Activated CD8-positive, alpha-beta memory T cell treated with anti-CD3 and anti-CD28 coated beads, Interleukin-2, amount 10 ng/mL, durations not matched to agents 7 days and 5 days (primary cell): ENCODE measurements at regions not wholly inside any gene's neighbourhood (a gene's known extent, or its start where the extent isn't known, plus 50 kb on each side); places are given as distances from the start of the nearest gene placed in this dataset.
"Not testable (repeated sequence)": the region's sequence is repeated elsewhere in the genome, so short reads cannot be mapped to it uniquely, and the experiment has no call there.

Source experiments
- ATAC-seq: fragments of 150-1000 bp; cut with Tn5 transposase; one replicate; pipeline ENCODE4 v1.10.0; 2021; ENCODE audit warnings: moderate library complexity
- CTCF ChIA-PET: fragments of 350-600 bp; sonication (Branson Sonifier 250); formaldehyde crosslinking; loops from one replicate; lab custom pipeline; 2021; ENCODE audit warnings: antibody characterized with exemption; lab: Charles Lee
- DNase-seq: peaks from one replicate; pipeline ENCODE4 v3.0.0-alpha.2; 2020
- H3K27ac Mint-ChIP-seq: one replicate; pipeline ENCODE4 v1.8.0; 2021; ENCODE audit warnings: mild to moderate bottlenecking, mixed read lengths
- H3K27me3 Mint-ChIP-seq: one replicate; pipeline ENCODE4 v1.8.0; 2021; ENCODE audit warnings: mixed read lengths
- H3K36me3 Mint-ChIP-seq: one replicate; pipeline ENCODE4 v1.8.0; 2021; ENCODE audit warnings: mild to moderate bottlenecking, mixed read lengths
- H3K4me1 Mint-ChIP-seq: one replicate; pipeline ENCODE4 v1.8.0; 2021; ENCODE audit warnings: mixed read lengths
- H3K4me3 Mint-ChIP-seq: one replicate; pipeline ENCODE4 v1.8.0; 2021; ENCODE audit warnings: mild to moderate bottlenecking, moderate library complexity, mixed read lengths
- H3K9me3 Mint-ChIP-seq: one replicate; pipeline ENCODE4 v1.8.0; 2022; ENCODE audit warnings: low read depth, mixed read lengths

DNA sequence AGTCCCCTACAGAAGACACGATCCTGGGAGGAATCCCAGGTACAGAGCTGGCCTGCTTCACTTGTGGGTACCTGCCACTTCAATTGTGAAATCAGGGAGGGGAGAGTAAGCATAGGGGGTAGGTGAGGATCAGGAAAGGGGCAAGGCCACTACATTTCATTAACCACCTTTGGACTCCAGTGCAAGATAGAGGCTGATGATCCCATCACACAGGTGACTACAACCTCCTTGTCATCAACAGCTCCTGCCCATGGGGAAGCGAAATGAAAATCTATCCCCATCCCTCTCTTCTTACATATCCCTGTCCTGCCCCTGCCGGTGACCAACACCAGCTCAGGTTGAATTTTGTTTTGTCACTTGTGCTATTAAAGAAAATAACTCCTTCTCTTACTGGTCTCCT, 64.7 kb upstream of the VPREB1 start:
- Mint-ChIP-seq H3K27ac (no peak overlapping the region), H3K36me3 (no peaks in the 10 kb centered on the region), H3K9me3 (no peaks in the 10 kb centered on the region), H3K4me1 (no peaks in the 10 kb centered on the region), H3K4me3 (no peak overlapping the region), H3K27me3 (peaks cover 50% of the 10 kb centered on the region)
- CTCF ChIA-PET = interaction anchor here (0.6 to 1.0 kb wide), 3 partner anchors 17 to 45 kb away, joined by 3 read pairs; no protein-coding TSS in a partner anchor
- ATAC-seq (no peak), DNase-seq (no peak)

GRCh38 chr22:22178992-22179391, 65.6 kb upstream of the VPREB1 start:
- Mint-ChIP-seq H3K27me3 (peaks cover 46% of the 10 kb centered on the region), H3K4me3 (no peak overlapping the region), H3K27ac (no peak overlapping the region), H3K4me1 (no peaks in the 10 kb centered on the region), H3K9me3 (no peaks in the 10 kb centered on the region), H3K36me3 (no peaks in the 10 kb centered on the region)
- CTCF ChIA-PET = interaction anchor here (0.8 kb wide), 1 partner anchor 16 kb away, joined by 3 read pairs; no protein-coding TSS in a partner anchor
- no peak for ATAC-seq
- no peak for DNase-seq

DNA sequence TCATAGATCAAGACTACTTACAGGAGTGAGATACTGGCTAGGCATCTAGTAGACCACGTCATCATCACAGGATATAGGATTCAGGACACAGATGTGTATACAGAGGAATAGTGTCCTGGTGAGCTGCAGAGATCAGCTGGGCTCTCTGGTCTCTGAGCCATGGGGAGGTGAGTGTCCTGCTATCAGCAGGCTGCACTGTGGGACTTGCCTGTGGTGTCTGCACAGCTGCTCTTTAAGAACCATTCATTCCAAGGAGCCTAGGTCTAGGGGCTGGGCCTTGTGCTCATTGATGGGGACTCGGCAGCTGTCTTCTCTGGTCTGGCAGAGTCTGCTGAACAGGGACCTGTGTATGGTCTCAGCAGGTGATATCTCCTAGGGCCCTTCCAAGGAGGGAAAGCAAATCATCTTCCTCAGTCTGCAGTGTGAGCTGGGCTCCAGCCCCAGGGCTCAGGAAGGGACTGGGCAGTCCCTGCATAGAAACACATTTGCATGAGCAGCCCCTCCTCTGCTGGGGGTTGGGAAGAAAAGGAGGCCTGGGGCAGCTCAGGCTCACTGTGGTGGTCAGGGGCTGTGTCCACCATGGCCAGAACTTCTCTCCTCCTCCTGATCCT, 66.1 kb upstream of the VPREB1 start:
- CTCF ChIA-PET = no interaction called here
- H3K9me3 Mint-ChIP-seq = no peaks in the 10 kb centered on the region
- no peak overlapping the region for H3K27ac Mint-ChIP-seq
- no peak for DNase-seq
- no peaks in the 10 kb centered on the region for H3K36me3 Mint-ChIP-seq
- no peak for ATAC-seq
- peaks cover 44% of the 10 kb centered on the region for H3K27me3 Mint-ChIP-seq
- no peaks in the 10 kb centered on the region for H3K4me1 Mint-ChIP-seq
- no peak overlapping the region for H3K4me3 Mint-ChIP-seq

GRCh38 chr22:22176929-22177616, 67.5 kb upstream of the VPREB1 start:
- peaks cover 39% of the 10 kb centered on the region for H3K27me3 Mint-ChIP-seq
- CTCF ChIA-PET = interaction anchor here (0.7 to 1.0 kb wide), 2 partner anchors 14 to 19 kb away, joined by 3 read pairs; no protein-coding TSS in a partner anchor

DNA sequence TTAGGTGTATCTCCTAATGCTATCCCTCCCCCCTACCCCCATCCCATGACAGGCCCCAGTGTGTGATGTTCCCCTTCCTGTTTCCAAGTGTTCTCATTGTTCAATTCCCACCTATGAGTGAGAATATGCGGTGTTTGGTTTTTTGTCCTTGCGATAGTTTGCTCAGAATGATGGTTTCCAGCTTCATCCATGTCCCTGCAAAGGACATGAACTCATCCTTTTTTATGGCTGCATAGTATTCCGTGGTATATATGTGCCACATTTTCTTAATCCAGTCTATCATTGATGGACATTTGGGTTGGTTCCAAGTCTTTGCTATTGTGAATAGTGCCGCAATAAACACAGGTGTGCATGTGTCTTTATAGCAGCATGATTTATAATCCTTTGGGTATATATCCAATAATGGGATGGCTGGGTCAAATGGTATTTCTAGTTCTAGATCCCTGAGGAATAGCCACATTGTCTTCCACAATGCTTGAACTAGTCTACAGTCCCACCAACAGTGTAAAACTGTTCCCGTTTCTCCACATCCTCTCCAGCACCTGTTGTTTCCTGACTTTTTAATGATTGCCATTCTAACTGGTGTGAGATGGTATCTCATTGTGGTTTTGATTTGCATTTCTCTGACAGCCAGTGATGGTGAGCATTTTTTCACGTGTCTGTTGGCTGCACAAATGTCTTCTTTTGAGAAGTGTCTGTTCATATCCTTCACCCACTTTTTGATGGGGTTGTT, 71.5 kb upstream of the VPREB1 start:
- CTCF ChIA-PET = interaction anchor here (1.1 kb wide), 1 partner anchor 11 kb away, joined by 3 read pairs; no protein-coding TSS in a partner anchor
- H3K4me1 Mint-ChIP-seq, H3K4me3 Mint-ChIP-seq: not testable (repeated sequence)

More at GRCh38 chr22:22176929-22177616, 67.5 kb upstream of the VPREB1 start:
- Mint-ChIP-seq H3K27ac (no peak overlapping the region), H3K36me3 (no peaks in the 10 kb centered on the region), H3K4me1 (no peaks in the 10 kb centered on the region), H3K9me3 (no peaks in the 10 kb centered on the region), H3K4me3 (no peak overlapping the region)
- no peak for DNase-seq
- ATAC-seq = no peak

GRCh38 chr22:22171357-22172218, 73.0 kb upstream of the VPREB1 start:
- Mint-ChIP-seq H3K4me3 (no peak overlapping the region), H3K4me1 (peaks cover 12% of the 10 kb centered on the region), H3K9me3 (no peaks in the 10 kb centered on the region), H3K36me3 (no peaks in the 10 kb centered on the region), H3K27me3 (peaks cover 40% of the 10 kb centered on the region), H3K27ac (no peak overlapping the region)
- no peak for DNase-seq
- CTCF ChIA-PET = interaction anchor here (1.1 to 1.6 kb wide), 5 partner anchors 9 to 172 kb away, joined by 3 to 4 read pairs (median 3); no protein-coding TSS in a partner anchor
- no peak for ATAC-seq

More for the DNA sequence above, 71.5 kb upstream of the VPREB1 start:
- peaks cover 41% of the 10 kb centered on the region for H3K27me3 Mint-ChIP-seq
- not testable (repeated sequence) for H3K9me3 Mint-ChIP-seq, DNase-seq, ATAC-seq, H3K36me3 Mint-ChIP-seq, H3K27ac Mint-ChIP-seq

DNA sequence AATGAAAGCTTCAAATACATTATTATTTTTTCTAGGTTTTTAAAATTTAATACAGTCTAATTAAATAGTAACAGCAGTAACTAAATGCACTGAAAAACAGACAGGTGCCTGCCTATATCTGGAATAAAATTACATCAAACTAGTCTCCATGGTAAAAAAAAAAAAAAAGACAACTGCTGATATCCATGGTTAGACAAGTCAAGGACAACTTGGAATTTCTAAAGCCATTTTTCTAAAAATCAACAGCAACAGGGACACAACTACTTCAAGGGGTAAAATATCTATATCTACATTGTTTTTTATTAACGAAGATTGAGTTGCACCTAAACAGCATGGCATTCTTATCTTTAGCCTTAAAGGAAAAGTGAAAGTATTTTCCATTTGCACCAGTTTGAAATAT, 74.7 kb upstream of the VPREB1 start:
- H3K27ac Mint-ChIP-seq = no peak overlapping the region
- ATAC-seq = no peak
- peaks cover 12% of the 10 kb centered on the region for H3K4me1 Mint-ChIP-seq
- H3K4me3 Mint-ChIP-seq = no peak overlapping the region
- H3K27me3 Mint-ChIP-seq = peaks cover 29% of the 10 kb centered on the region
- no peaks in the 10 kb centered on the region for H3K36me3 Mint-ChIP-seq
- no peak for DNase-seq
- H3K9me3 Mint-ChIP-seq = no peaks in the 10 kb centered on the region
- CTCF ChIA-PET = interaction anchor here (0.6 kb wide), 1 partner anchor 162 kb away, joined by 3 read pairs; no protein-coding TSS in a partner anchor

- no peak for ATAC-seq
- CTCF ChIA-PET = interaction anchor here (0.6 to 3.3 kb wide), 6 partner anchors 12 to 162 kb away, joined by 3 to 14 read pairs (median 3); no protein-coding TSS in a partner anchor
Observed at GRCh38 chr22:22168941-22169867, 75.4 kb upstream of the VPREB1 start.

DNA sequence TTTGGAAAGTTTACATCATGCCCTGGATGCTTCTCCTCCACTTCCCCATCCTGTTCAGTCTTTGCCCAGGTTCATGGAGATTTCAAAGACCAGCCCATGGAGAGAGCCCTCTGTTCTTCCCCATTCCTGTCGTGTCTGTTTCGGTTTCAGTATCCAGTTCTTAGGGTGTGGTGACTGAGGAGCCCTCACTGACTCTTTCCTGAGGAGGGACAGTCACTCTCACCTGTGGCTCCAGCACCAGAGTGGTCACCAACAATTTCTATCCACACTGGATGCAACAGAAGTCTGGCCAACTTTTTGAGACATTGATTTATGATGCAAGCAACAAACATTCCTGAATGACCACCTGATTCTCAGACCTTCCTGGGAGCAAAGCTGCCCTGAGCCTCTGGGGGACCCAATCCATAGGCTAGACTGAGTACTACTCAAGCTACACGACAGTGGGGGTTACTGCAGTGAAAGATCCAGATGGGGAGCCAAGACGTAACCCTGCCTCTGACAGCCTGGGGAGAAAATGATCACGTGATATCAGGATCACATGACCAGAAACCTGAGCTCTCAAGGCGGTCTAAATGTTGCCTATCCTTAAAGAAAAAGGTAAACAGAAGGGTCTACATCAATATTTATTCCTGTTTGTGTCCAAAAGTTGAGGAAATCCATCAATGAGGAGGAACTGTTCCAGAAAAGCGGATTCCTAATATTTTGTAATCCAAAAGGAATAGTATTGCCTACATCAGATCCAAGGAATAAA, 76.2 kb upstream of the VPREB1 start:
- peak; percentile 61 for ATAC-seq
- Mint-ChIP-seq H3K4me3 (peak overlapping the region; percentile 60), H3K27me3 (peaks cover 36% of the 10 kb centered on the region), H3K4me1 (peaks cover 12% of the 10 kb centered on the region), H3K9me3 (no peaks in the 10 kb centered on the region), H3K36me3 (no peaks in the 10 kb centered on the region), H3K27ac (peak overlapping the region; percentile 73)
- DNase-seq = no peak
- CTCF ChIA-PET = interaction anchor here (1.0 to 3.3 kb wide), 5 partner anchors 11 to 57 kb away, joined by 3 to 14 read pairs (median 3); no protein-coding TSS in a partner anchor

More at GRCh38 chr22:22168941-22169867, 75.4 kb upstream of the VPREB1 start:
- H3K4me3 Mint-ChIP-seq = no peak overlapping the region
- H3K9me3 Mint-ChIP-seq = no peaks in the 10 kb centered on the region
- no peak overlapping the region for H3K27ac Mint-ChIP-seq
- no peaks in the 10 kb centered on the region for H3K36me3 Mint-ChIP-seq
- H3K4me1 Mint-ChIP-seq = peaks cover 12% of the 10 kb centered on the region
- no peak for DNase-seq
- H3K27me3 Mint-ChIP-seq = peaks cover 32% of the 10 kb centered on the region

DNA sequence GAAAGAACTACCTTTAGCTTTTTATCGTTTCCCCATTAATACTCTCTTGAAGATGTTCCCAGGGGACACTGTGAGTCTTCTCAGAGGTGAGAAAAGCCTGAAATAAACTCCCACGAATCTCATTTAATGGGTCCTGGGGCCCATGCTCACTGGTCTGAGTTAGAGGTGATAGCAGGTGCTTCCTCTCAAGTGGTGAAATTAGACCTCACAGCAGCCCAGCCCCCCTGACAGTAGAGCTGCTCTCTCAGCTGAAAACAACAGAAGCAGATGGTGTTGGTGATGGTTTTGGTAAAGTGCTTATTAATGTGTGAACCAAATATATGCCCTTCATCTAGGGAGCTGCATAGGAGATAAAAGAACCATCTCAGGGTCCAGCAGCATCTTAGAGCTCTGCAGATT, 76.8 kb upstream of the VPREB1 start:
- no peaks in the 10 kb centered on the region for H3K9me3 Mint-ChIP-seq
- H3K27me3 Mint-ChIP-seq = peaks cover 38% of the 10 kb centered on the region
- no peaks in the 10 kb centered on the region for H3K36me3 Mint-ChIP-seq
- H3K4me1 Mint-ChIP-seq = peaks cover 12% of the 10 kb centered on the region
- ATAC-seq = no peak
- DNase-seq = no peak
- H3K4me3 Mint-ChIP-seq = no peak overlapping the region
- CTCF ChIA-PET = interaction anchor here (1.1 to 3.3 kb wide), 3 partner anchors 11 to 57 kb away, joined by 3 to 14 read pairs (median 3); no protein-coding TSS in a partner anchor
- H3K27ac Mint-ChIP-seq = peak overlapping the region; percentile 73
